Gastroesophageal sphincter (tissue), 4 donors: ENCODE measurements at regions not wholly inside any gene's neighbourhood (a gene's known extent, or its start where the extent isn't known, plus 50 kb on each side); places are given as distances from the start of the nearest gene placed in this dataset.

Experiments used
- ATAC-seq: fragments of 150-250 bp; one replicate; pipeline ENCODE4 v1.9.1; 2016; ENCODE audit warnings: mild to moderate bottlenecking, moderate library complexity
- H3K27ac ChIP-seq, 4 donors: fragments of 200-600 bp; sonication (generic) in 3 of 4; 1 replicate in 3 of 4; 2 replicates in 1 of 4; pipeline ENCODE4 v1.5.1; 2016 to 2019
- H3K27me3 ChIP-seq: fragments of 200-600 bp; sonication (generic); one replicate; pipeline ENCODE4 v1.5.1; 2019
- H3K36me3 ChIP-seq, 2 donors: fragments of 200-600 bp; sonication (generic); one replicate each; pipeline ENCODE4 v1.5.1; 2019; ENCODE audit warnings: control low read depth in 1 of 2
- H3K4me1 ChIP-seq, 3 donors: fragments of 200-600 bp; sonication (generic); 1 replicate in 2 of 3; 2 replicates in 1 of 3; pipeline ENCODE4 v1.5.1; 2016 to 2019; ENCODE audit warnings: control low read depth in 2 of 3
- H3K4me3 ChIP-seq, 2 donors: fragments of 200-600 bp; sonication (generic); one replicate each; pipeline ENCODE4 v1.5.1; 2019; ENCODE audit warnings: mild to moderate bottlenecking in 1 of 2, moderate library complexity in 1 of 2
- H3K9me3 ChIP-seq, 3 donors: fragments of 200-600 bp; sonication (generic); one replicate each; pipeline ENCODE4 v1.5.1; 2017 to 2019; ENCODE audit warnings: control low read depth in 2 of 3
- EP300 ChIP-seq: sonication (generic); formaldehyde crosslinking; IDR thresholded peaks from one replicate; pipeline ENCODE4 v1.6.1; 2017; ENCODE audit warnings: antibody characterized with exemption, mild to moderate bottlenecking
- POLR2A ChIP-seq, 2 donors: fragments of 450-650 bp; IDR thresholded peaks; one replicate each; pipeline ENCODE4 v1.6.1; 2017; ENCODE audit warnings: antibody characterized with exemption in 2 of 2, mild to moderate bottlenecking in 2 of 2, moderate library complexity in 1 of 2
- POLR2AphosphoS5 ChIP-seq: sonication (generic); formaldehyde crosslinking; IDR thresholded peaks from one replicate; pipeline ENCODE4 v1.6.1; 2017; ENCODE audit warnings: antibody characterized with exemption
- WGBS, 2 donors: methylation state at CpG; one replicate each; pipeline ENCODE4 v1.1.5; 2018; ENCODE audit warnings: low coverage in 1 of 2; 5-methylcytosine and 5-hydroxymethylcytosine counted together
- TF ChIP-seq, protein P1 (sequence below), 4 experiments: fragments of 200-600 bp in 2 of 4; fragments of 450-650 bp in 2 of 4; sonication (generic) in 1 of 4; IDR thresholded peaks; one replicate each; pipeline ENCODE4 v1.5.1; 2017 to 2019; ENCODE audit warnings: antibody characterized with exemption in 4 of 4, mild to moderate bottlenecking in 2 of 4, moderate library complexity in 2 of 4

DNA sequence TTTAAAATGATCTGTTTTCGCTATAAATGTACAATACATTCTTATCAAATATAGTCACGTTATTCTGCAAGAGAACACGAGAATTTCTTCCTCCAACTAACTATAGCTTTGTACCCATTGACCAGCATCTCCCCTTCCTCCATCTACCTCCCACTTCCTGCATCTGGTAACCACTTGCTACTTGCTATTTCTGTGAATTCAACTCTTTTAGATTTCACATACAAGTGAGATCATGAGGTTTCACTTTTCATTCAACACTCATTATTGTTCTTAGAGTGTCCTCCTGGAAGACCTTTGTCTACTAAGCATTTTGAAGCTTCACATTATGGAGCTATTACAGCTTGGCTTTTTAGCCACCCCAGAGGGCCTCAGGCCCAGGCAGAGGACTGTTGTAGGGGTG, 741.3 kb upstream of the FZD8 start:
- TF ChIP-seq POLR2A (IDR thresholded peaks at IDR 0.05), result no peak
- TF ChIP-seq, protein P1, sequence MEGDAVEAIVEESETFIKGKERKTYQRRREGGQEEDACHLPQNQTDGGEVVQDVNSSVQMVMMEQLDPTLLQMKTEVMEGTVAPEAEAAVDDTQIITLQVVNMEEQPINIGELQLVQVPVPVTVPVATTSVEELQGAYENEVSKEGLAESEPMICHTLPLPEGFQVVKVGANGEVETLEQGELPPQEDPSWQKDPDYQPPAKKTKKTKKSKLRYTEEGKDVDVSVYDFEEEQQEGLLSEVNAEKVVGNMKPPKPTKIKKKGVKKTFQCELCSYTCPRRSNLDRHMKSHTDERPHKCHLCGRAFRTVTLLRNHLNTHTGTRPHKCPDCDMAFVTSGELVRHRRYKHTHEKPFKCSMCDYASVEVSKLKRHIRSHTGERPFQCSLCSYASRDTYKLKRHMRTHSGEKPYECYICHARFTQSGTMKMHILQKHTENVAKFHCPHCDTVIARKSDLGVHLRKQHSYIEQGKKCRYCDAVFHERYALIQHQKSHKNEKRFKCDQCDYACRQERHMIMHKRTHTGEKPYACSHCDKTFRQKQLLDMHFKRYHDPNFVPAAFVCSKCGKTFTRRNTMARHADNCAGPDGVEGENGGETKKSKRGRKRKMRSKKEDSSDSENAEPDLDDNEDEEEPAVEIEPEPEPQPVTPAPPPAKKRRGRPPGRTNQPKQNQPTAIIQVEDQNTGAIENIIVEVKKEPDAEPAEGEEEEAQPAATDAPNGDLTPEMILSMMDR (IDR thresholded peaks at IDR 0.05), result no peak
- no peak for TF ChIP-seq POLR2AphosphoS5
- TF ChIP-seq EP300, result no peak
- no peaks in the 10 kb centered on the region for H3K4me1 ChIP-seq
- 95 to 96% methylated on average over 3 of the region's 3 CpGs for WGBS, 2 donors
- H3K36me3 ChIP-seq, result no peaks in the 10 kb centered on the region
- H3K27ac ChIP-seq, result no peak overlapping the region
- ATAC-seq, result no peak
- H3K27me3 ChIP-seq, result no peaks in the 10 kb centered on the region
- H3K9me3 ChIP-seq, result peaks cover 0 to 9% (median 0%) of the 10 kb centered on the region in 3 donors
- no peak overlapping the region for H3K4me3 ChIP-seq

DNA sequence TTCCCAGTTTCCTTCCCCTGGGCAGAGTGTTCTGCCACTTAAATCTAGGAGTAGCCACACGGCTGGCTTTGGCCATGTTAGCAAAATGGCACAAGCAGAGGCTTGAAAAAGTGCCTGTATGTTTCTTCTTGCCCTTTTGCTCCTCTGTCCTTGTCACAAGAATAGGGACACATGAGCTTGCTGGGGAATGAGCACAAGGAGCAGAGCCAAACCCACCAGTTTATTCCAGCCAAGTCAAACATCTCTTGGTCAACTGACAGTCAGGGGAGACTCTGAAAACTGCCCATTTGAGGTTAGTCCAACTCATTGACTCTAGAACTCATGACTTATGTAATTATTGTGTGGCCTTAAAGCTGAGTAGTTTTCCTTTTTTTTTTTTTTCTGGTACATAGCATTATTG, 739.7 kb upstream of the FZD8 start:
- 20% methylated on average over 1 of the region's 1 CpG; no CpG with 5 or more reads in 1 of the 2 donors for WGBS, 2 donors
- H3K27me3 ChIP-seq, result no peaks in the 10 kb centered on the region
- ATAC-seq, result no peak

DNA sequence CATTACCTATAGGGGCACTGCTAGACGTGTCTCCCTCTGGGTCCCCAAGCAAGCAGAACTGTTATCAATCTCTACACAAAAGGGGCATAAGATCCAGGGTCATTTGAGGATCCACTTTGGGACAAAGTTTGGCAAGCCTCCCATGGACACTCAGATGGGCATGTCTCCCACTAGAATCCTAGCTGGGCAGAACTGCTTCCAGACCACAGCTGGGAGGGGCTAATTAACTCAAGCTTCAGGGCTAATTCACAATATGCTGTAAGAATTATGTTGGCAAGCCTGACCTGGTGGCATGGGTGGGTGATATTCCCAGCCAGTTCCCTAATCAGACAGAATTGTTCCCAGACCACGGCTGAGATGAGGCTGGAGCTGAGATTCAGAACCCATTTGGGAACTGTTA, 738.4 kb upstream of the FZD8 start:
- Histone ChIP-seq H3K27ac (no peak overlapping the region), H3K4me3 (no peak overlapping the region), H3K27me3 (no peaks in the 10 kb centered on the region), H3K9me3 (peaks cover 0 to 11% (median 0%) of the 10 kb centered on the region in 3 donors), H3K36me3 (no peaks in the 10 kb centered on the region), H3K4me1 (no peaks in the 10 kb centered on the region)
- ATAC-seq, result no peak
- TF ChIP-seq EP300, result no peak
- TF ChIP-seq POLR2AphosphoS5, result no peak
- TF ChIP-seq, protein P1 (IDR thresholded peaks at IDR 0.05), result no peak
- no peak for TF ChIP-seq POLR2A (IDR thresholded peaks at IDR 0.05)
- 70 to 83% methylated on average over 1 to 2 of the region's 2 CpGs for WGBS, 2 donors

More for the DNA sequence above, 739.7 kb upstream of the FZD8 start:
- no peak overlapping the region for H3K27ac ChIP-seq
- no peak overlapping the region for H3K4me3 ChIP-seq
- TF ChIP-seq POLR2AphosphoS5 (no peak), POLR2A (IDR thresholded peaks at IDR 0.05) (no peak), EP300 (no peak)
- TF ChIP-seq, protein P1 (IDR thresholded peaks at IDR 0.05), result no peak
- peaks cover 0 to 11% (median 0%) of the 10 kb centered on the region in 3 donors for H3K9me3 ChIP-seq
- no peaks in the 10 kb centered on the region for H3K36me3 ChIP-seq
- no peaks in the 10 kb centered on the region for H3K4me1 ChIP-seq

DNA sequence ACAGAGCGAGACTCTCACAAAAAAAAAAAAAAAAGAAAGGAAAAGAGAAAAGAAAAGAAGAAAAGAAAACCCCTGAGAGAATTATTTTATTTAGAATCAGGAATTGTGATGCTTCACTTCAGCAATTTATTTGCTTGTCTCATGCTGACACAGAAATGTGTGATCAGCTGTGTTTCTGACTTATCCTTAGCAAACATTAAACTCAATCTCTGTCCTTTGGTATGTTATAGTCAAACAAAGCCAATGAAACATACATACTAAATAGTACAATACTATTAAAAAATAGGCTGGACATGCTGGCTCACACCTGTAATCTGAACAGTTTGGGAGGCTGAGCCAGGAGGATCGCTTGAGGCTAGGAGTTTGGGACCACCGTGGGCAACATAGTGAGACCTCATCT, 733.0 kb upstream of the FZD8 start:
- Histone ChIP-seq H3K27ac (no peak overlapping the region), H3K27me3 (no peaks in the 10 kb centered on the region), H3K9me3 (peaks cover 0 to 8% (median 0%) of the 10 kb centered on the region in 3 donors), H3K4me3 (no peak overlapping the region), H3K36me3 (no peaks in the 10 kb centered on the region), H3K4me1 (no peaks in the 10 kb centered on the region)
- WGBS, 2 donors, result 80 to 83% methylated on average over 2 to 3 of the region's 3 CpGs
- TF ChIP-seq, protein P1 (IDR thresholded peaks at IDR 0.05), result no peak
- TF ChIP-seq POLR2AphosphoS5 (no peak), POLR2A (IDR thresholded peaks at IDR 0.05) (no peak), EP300 (no peak)
- ATAC-seq, result no peak

DNA sequence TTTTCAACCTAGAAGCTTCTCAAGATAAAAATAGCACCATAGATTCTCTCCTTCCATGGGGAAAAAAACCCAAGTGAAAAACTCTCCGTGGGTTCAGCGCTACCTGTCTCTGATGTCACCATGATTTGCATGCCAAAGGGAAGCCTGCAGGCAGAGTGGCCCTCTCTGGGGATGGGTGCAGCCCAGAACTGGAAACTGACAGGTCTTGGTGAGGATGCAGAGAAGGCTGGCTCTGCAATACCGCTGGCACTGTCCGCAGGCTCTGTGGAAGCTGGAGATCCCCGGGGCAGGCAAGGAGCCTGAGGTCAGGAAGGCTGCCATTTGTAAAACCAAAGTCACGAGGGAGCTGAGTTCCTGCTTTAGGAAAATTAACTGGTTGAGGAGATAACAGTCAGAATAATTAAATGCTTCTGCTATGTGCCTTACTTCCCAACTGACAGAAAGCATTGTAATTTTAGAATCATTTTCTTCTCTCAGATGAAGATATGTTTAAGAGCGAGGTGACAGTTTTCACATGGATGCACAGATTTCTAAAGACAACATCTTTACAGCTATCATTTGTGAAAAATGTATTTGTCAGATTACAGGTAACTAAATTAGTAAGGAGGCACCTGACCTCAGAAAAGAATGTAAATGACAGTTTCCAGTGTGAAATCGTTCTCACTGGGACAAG, 731.5 kb upstream of the FZD8 start:
- no peak for ATAC-seq
- TF ChIP-seq EP300, result no peak
- TF ChIP-seq, protein P1 (IDR thresholded peaks at IDR 0.05), result no peak
- TF ChIP-seq POLR2AphosphoS5, result no peak
- TF ChIP-seq POLR2A (IDR thresholded peaks at IDR 0.05), result no peak
- Histone ChIP-seq H3K9me3 (peaks cover 0 to 4% (median 0%) of the 10 kb centered on the region in 3 donors), H3K36me3 (no peaks in the 10 kb centered on the region), H3K27me3 (no peaks in the 10 kb centered on the region), H3K27ac (no peak overlapping the region), H3K4me3 (no peak overlapping the region), H3K4me1 (no peaks in the 10 kb centered on the region)
- 58 to 65% methylated on average over 8 of the region's 8 CpGs for WGBS, 2 donors
